K562 (cell line): ENCODE measurements at regions not wholly inside any gene's neighbourhood (a gene's known extent, or its start where the extent isn't known, plus 50 kb on each side); places are given as distances from the start of the nearest gene placed in this dataset.
A peak's percentile ranks its signal among the peaks of the same experiment; 100 is the strongest.

Experiments used
- ATAC-seq: fragments of 200-7000 bp; cut with Tn5 transposase; 3 replicates; pipeline ENCODE4 v1.9.1; 2020; ENCODE audit warnings: moderate library complexity
- BruUV-seq: library from RNA; stranded (reverse); fragments of 400-500 nt; replicated peaks from 2 replicates; lab custom pipeline; 2021; lab: Mats Ljungman, UMichigan
- CTCF ChIA-PET: fragments of 300-600 bp; formaldehyde crosslinking; extraction: SDS; loops from one replicate; lab custom pipeline; 2021; ENCODE audit warnings: low intra/inter-chr PET ratio; lab: Yijun Ruan, JAX
- POLR2A ChIA-PET: fragments of 300-600, 350-650 bp; sonication (Branson Sonifier 250); formaldehyde crosslinking; extraction: SDS; loops from one replicate; lab custom pipeline; 2021; ENCODE audit warnings: antibody characterized with exemption, inconsistent platforms; lab: Yijun Ruan, JAX
- DNase-seq, 4 experiments: peaks; one replicate each; pipeline versions ENCODE4 v3.0.0 to v3.0.0-alpha.2; 2011 to 2018; ENCODE audit warnings: low spot score in 3 of 4, mixed read lengths in 3 of 4; ENCODE audit errors: extremely low read depth in 1 of 4
- FAIRE-seq: peaks from 2 replicates; lab custom pipeline; 2011; peaks lifted over from hg19 to GRCh38; lab: Jason Lieb, UNC
- H2AFZ ChIP-seq: 2 replicates; pipeline ENCODE4 v1.6.0; 2011; ENCODE audit warnings: low read depth, low read length, control low read depth, inconsistent platforms
- H3K27ac ChIP-seq: fragments of 200-600 bp; 3 replicates; pipeline ENCODE4 v1.8.0; 2011; ENCODE audit warnings: low read depth, mild to moderate bottlenecking, control low read depth, inconsistent platforms, low read length, moderate library complexity, mixed read lengths; ENCODE audit errors: extremely low read depth
- H3K27me3 ChIP-seq, 2 experiments: fragments of 300-600 bp in 1 of 2; 2 replicates in 1 of 2; 3 replicates in 1 of 2; pipeline versions ENCODE4 v1.6.0 to v1.8.0; 2011; ENCODE audit warnings: inconsistent platforms in 2 of 2, low read length in 2 of 2, mild to moderate bottlenecking in 1 of 2, mixed read lengths in 1 of 2, moderate library complexity in 1 of 2; ENCODE audit not compliant: control insufficient read depth in 2 of 2, insufficient read depth in 2 of 2
- H3K36me3 ChIP-seq: fragments of 300-600 bp; 3 replicates; pipeline ENCODE4 v1.8.0; 2011; ENCODE audit warnings: mild to moderate bottlenecking, low read length, inconsistent platforms; ENCODE audit not compliant: control insufficient read depth, insufficient read depth
- H3K4me1 ChIP-seq, 2 experiments: fragments of 200-600 bp in 1 of 2; replicated peaks in 1 of 2; 2 replicates in 1 of 2; 3 replicates in 1 of 2; pipeline versions ENCODE4 v1.5.1 to v1.8.0; 2011; ENCODE audit warnings: inconsistent platforms in 2 of 2, low read length in 2 of 2, mild to moderate bottlenecking in 1 of 2, mixed read lengths in 1 of 2, moderate library complexity in 1 of 2; ENCODE audit not compliant: control insufficient read depth in 2 of 2, insufficient read depth in 2 of 2
- H3K4me2 ChIP-seq: 2 replicates; pipeline ENCODE4 v1.6.1; 2011; ENCODE audit warnings: low read length, control low read depth, inconsistent platforms, mixed read lengths; ENCODE audit not compliant: insufficient read depth
- H3K4me3 ChIP-seq: fragments of 200-600 bp; sonication (generic), shearing (Covaris generic); 2 replicates; pipeline ENCODE4 v1.5.1; 2016; ENCODE audit warnings: control low read depth, inconsistent platforms
- H3K79me2 ChIP-seq: fragments of 200-600 bp; 3 replicates; pipeline ENCODE4 v1.8.0; 2011; ENCODE audit warnings: low read length, inconsistent platforms; ENCODE audit not compliant: control insufficient read depth, insufficient read depth
- H3K9ac ChIP-seq, 2 experiments: 2 replicates each; pipeline versions ENCODE4 v1.6.0 to v1.6.1; 2011; ENCODE audit warnings: low read depth in 2 of 2, low read length in 2 of 2, control low read depth in 1 of 2, inconsistent platforms in 1 of 2, mild to moderate bottlenecking in 1 of 2, mixed read lengths in 1 of 2; ENCODE audit not compliant: insufficient read depth in 1 of 2
- H3K9me1 ChIP-seq: one replicate; pipeline ENCODE4 v1.6.0; 2011; ENCODE audit warnings: inconsistent platforms, mild to moderate bottlenecking, low read length, moderate library complexity; ENCODE audit not compliant: control insufficient read depth, insufficient read depth
- H3K9me3 ChIP-seq: replicated peaks from 2 replicates; pipeline ENCODE4 v1.5.1; 2011; ENCODE audit warnings: low read depth, low read length, inconsistent platforms; ENCODE audit not compliant: control insufficient read depth, insufficient read depth
- H4K20me1 ChIP-seq: replicated peaks from 2 replicates; pipeline ENCODE4 v1.6.1; 2011; ENCODE audit warnings: low read length, inconsistent platforms, mixed read lengths; ENCODE audit not compliant: control insufficient read depth, insufficient read depth
- BCL6 ChIP-seq: fragments of 250-450 bp; sonication (Bioruptor Pico); IDR thresholded peaks from 2 replicates; pipeline ENCODE4 v1.4.0; 2020
- HMGN3 ChIP-seq: IDR thresholded peaks from 2 replicates; pipeline ENCODE4 v1.6.1; 2011; ENCODE audit warnings: borderline replicate concordance, low read depth, mild to moderate bottlenecking, mixed read lengths, low read length; ENCODE audit not compliant: insufficient read length; ENCODE audit errors: extremely low read depth
- LEF1 ChIP-seq: fragments of 450-650 bp; IDR thresholded peaks from 2 replicates; pipeline ENCODE4 v1.6.1; 2016; ENCODE audit warnings: mild to moderate bottlenecking
- XRCC5 ChIP-seq: fragments of 200-400 bp; formaldehyde crosslinking; IDR thresholded peaks from 2 replicates; pipeline ENCODE4 v1.6.1; 2017; ENCODE audit warnings: low read depth, mild to moderate bottlenecking, low read length
- ZNF347 ChIP-seq: fragments of 450-650 bp; formaldehyde crosslinking; IDR thresholded peaks from 2 replicates; pipeline ENCODE4 v1.4.0; 2020; ENCODE audit warnings: low read depth, mild to moderate bottlenecking, moderate library complexity
- WGBS: fragments of 100-300 bp; shearing (Covaris generic); methylation state at CpG from one replicate; pipeline ENCODE4 v1.1.6; 2016; ENCODE audit warnings: low coverage, mixed read lengths; ENCODE audit not compliant: insufficient coverage; ENCODE audit errors: missing lambda C conversion rate; 5-methylcytosine and 5-hydroxymethylcytosine counted together
- in situ Hi-C: fragments of 300-500 bp; cut with MboI; formaldehyde crosslinking; loops from 4 replicates; pipeline ENCODE4 v1.15.0; 2018; ENCODE audit warnings: inconsistent platforms, mixed read lengths
- intact Hi-C: fragments of 100-400 bp; cut with micrococcal nuclease; formaldehyde crosslinking; loops from 2 replicates; pipeline ENCODE4 v1.14.2; 2022
- TF ChIP-seq, protein P1 (sequence below), 2 experiments: fragments of 450-650 bp in 1 of 2; sonication (generic) in 1 of 2; formaldehyde crosslinking in 1 of 2; IDR thresholded peaks; 2 replicates each; pipeline versions ENCODE4 v1.7.1 to v1.9.0; 2016 to 2022; ENCODE audit warnings: inconsistent platforms in 1 of 2, mild to moderate bottlenecking in 1 of 2, missing genetic modification reagents in 1 of 2
- TF ChIP-seq, protein P2 (sequence below): fragments of 250-450 bp; sonication (Bioruptor Pico); IDR thresholded peaks from 2 replicates; pipeline ENCODE4 v1.4.0; 2020; ENCODE audit warnings: mild to moderate bottlenecking
- TF ChIP-seq, protein P3 (sequence below): sonication (generic); formaldehyde crosslinking; IDR thresholded peaks from 2 replicates; pipeline ENCODE4 v1.8.0; 2022; ENCODE audit warnings: mild to moderate bottlenecking, missing genetic modification reagents, borderline replicate concordance

DNA sequence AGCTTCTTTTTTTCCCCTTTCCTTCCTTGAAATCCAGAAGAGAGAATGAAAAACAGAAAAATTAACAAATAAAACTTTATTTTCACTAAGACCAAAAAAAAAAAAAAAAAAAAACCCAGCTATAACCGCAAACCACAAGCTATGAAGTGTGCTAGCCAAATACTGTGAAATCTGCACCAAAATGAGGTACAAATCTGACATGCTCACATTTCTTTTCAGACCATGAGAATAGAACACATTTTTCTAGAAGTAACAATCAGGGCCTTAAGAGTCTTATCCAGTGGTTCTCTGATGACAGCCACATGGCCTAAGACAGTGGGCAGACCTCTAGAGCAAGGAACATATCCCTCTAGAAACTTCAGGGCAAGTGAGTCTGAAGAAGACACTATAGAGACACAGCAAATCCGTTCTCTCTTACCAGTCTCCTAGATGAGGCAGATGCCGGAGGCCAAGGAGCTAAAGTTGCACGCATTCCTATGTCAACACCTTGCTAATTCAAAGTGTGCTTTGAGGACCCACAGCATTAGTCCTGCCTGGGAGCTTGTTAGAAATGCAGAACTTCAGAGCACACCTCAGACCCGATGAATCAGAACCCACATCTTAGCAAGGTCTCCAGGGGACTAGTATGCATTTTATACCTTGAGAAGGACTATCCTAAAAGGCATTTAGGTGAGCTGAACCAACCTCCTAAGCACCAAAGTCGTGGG lies 317.1 kb downstream of the MYCN start:
- no peak for FAIRE-seq
- intact Hi-C loops: no loop called here
- no TSS peak for BruUV-seq
- Histone ChIP-seq H2AFZ (no peak overlapping the region), H3K9ac (no peak overlapping the region), H3K27me3 (no peaks in the 10 kb centered on the region), H3K9me3 (no peaks in the 10 kb centered on the region), H3K79me2 (no peaks in the 10 kb centered on the region), H3K4me2 (no peak overlapping the region), H3K27ac (no peak overlapping the region), H4K20me1 (no peaks in the 10 kb centered on the region), H3K9me1 (no peaks in the 10 kb centered on the region), H3K4me1 (no peaks in the 10 kb centered on the region), H3K4me3 (no peak overlapping the region), H3K36me3 (no peaks in the 10 kb centered on the region)
- 0% methylated on average over 6 of the region's 6 CpGs for WGBS
- CTCF ChIA-PET: no interaction called here
- no peak for ATAC-seq
- POLR2A ChIA-PET: no interaction called here
- in situ Hi-C loops: no loop called here
- no peak for DNase-seq
- no peak for TF ChIP-seq XRCC5
- TF ChIP-seq, protein P1, sequence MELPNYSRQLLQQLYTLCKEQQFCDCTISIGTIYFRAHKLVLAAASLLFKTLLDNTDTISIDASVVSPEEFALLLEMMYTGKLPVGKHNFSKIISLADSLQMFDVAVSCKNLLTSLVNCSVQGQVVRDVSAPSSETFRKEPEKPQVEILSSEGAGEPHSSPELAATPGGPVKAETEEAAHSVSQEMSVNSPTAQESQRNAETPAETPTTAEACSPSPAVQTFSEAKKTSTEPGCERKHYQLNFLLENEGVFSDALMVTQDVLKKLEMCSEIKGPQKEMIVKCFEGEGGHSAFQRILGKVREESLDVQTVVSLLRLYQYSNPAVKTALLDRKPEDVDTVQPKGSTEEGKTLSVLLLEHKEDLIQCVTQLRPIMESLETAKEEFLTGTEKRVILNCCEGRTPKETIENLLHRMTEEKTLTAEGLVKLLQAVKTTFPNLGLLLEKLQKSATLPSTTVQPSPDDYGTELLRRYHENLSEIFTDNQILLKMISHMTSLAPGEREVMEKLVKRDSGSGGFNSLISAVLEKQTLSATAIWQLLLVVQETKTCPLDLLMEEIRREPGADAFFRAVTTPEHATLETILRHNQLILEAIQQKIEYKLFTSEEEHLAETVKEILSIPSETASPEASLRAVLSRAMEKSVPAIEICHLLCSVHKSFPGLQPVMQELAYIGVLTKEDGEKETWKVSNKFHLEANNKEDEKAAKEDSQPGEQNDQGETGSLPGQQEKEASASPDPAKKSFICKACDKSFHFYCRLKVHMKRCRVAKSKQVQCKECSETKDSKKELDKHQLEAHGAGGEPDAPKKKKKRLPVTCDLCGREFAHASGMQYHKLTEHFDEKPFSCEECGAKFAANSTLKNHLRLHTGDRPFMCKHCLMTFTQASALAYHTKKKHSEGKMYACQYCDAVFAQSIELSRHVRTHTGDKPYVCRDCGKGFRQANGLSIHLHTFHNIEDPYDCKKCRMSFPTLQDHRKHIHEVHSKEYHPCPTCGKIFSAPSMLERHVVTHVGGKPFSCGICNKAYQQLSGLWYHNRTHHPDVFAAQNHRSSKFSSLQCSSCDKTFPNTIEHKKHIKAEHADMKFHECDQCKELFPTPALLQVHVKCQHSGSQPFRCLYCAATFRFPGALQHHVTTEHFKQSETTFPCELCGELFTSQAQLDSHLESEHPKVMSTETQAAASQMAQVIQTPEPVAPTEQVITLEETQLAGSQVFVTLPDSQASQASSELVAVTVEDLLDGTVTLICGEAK (IDR thresholded peaks at IDR 0.05): peak; percentile 65; the same call in 1 of the 2 replicates
- TF ChIP-seq, protein P1 (CRISPR knock-in tag; IDR thresholded peaks at IDR 0.05): no peak
- TF ChIP-seq, protein P2, sequence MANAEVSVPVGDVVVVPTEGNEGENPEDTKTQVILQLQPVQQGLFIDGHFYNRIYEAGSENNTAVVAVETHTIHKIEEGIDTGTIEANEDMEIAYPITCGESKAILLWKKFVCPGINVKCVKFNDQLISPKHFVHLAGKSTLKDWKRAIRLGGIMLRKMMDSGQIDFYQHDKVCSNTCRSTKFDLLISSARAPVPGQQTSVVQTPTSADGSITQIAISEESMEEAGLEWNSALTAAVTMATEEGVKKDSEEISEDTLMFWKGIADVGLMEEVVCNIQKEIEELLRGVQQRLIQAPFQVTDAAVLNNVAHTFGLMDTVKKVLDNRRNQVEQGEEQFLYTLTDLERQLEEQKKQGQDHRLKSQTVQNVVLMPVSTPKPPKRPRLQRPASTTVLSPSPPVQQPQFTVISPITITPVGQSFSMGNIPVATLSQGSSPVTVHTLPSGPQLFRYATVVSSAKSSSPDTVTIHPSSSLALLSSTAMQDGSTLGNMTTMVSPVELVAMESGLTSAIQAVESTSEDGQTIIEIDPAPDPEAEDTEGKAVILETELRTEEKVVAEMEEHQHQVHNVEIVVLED (CRISPR knock-in tag): no peak
- TF ChIP-seq, protein P3, sequence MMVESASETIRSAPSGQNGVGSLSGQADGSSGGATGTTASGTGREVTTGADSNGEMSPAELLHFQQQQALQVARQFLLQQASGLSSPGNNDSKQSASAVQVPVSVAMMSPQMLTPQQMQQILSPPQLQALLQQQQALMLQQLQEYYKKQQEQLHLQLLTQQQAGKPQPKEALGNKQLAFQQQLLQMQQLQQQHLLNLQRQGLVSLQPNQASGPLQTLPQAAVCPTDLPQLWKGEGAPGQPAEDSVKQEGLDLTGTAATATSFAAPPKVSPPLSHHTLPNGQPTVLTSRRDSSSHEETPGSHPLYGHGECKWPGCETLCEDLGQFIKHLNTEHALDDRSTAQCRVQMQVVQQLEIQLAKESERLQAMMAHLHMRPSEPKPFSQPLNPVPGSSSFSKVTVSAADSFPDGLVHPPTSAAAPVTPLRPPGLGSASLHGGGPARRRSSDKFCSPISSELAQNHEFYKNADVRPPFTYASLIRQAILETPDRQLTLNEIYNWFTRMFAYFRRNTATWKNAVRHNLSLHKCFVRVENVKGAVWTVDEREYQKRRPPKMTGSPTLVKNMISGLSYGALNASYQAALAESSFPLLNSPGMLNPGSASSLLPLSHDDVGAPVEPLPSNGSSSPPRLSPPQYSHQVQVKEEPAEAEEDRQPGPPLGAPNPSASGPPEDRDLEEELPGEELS (CRISPR knock-in tag): no peak
- no peak for TF ChIP-seq HMGN3
- no peak for TF ChIP-seq BCL6 (CRISPR knock-in tag)
- TF ChIP-seq ZNF347 (CRISPR knock-in tag): no peak
- TF ChIP-seq LEF1: no peak
